ENCODE measurements at regions not wholly inside any gene's neighbourhood (a gene's known extent, or its start where the extent isn't known, plus 50 kb on each side); places are given as distances from the start of the nearest gene placed in this dataset.

- H3K27ac ChIP-seq = no peak overlapping the region
- no peaks in the 10 kb centered on the region for H3K36me3 ChIP-seq
- no peaks in the 10 kb centered on the region for H3K27me3 ChIP-seq
- no peak for TF ChIP-seq POLR2A (IDR thresholded peaks at IDR 0.05)
- TF ChIP-seq POLR2AphosphoS5 (IDR thresholded peaks at IDR 0.05; ENCODE audit: insufficient read depth in 1 of 2, low read depth in 1 of 2) = no peak
- TF ChIP-seq CTCF (IDR thresholded peaks at IDR 0.05) = no peak
- DNase-seq (ENCODE audit: extremely low spot score in 2 of 2) = no peak
- intact Hi-C loops (cut with DNase I) = no loop called here
- H3K4me3 ChIP-seq = no peak overlapping the region
- H3K4me1 ChIP-seq = no peaks in the 10 kb centered on the region
- no peaks in the 10 kb centered on the region for H3K9me3 ChIP-seq
These were observed 264.0 kb upstream of the CAMK1G start for GRCh38 chr1:209319549-209319948.

GRCh38 chr1:209323743-209324142 is 259.8 kb upstream of the CAMK1G start:
- intact Hi-C loops (cut with DNase I) = no loop called here
- Histone ChIP-seq H3K36me3 (no peaks in the 10 kb centered on the region), H3K4me1 (no peaks in the 10 kb centered on the region), H3K27me3 (no peaks in the 10 kb centered on the region), H3K9me3 (no peaks in the 10 kb centered on the region), H3K27ac (no peak overlapping the region), H3K4me3 (no peak overlapping the region)
- DNase-seq (ENCODE audit: extremely low spot score in 2 of 2) = no peak
- TF ChIP-seq POLR2AphosphoS5 (IDR thresholded peaks at IDR 0.05; ENCODE audit: insufficient read depth in 1 of 2, low read depth in 1 of 2) = no peak
- no peak for TF ChIP-seq POLR2A (IDR thresholded peaks at IDR 0.05)
- TF ChIP-seq CTCF (IDR thresholded peaks at IDR 0.05) = no peak

- no peak overlapping the region for H3K27ac ChIP-seq
- intact Hi-C loops (cut with DNase I) = no loop called here
- no peaks in the 10 kb centered on the region for H3K9me3 ChIP-seq
These were observed 258.3 kb upstream of the CAMK1G start for GRCh38 chr1:209324901-209325871.

GRCh38 chr1:209326076-209326475 is 257.4 kb upstream of the CAMK1G start:
- TF ChIP-seq CTCF (IDR thresholded peaks at IDR 0.05) (no peak), POLR2AphosphoS5 (IDR thresholded peaks at IDR 0.05; ENCODE audit: insufficient read depth in 1 of 2, low read depth in 1 of 2) (no peak)
- intact Hi-C loops (cut with DNase I) = no loop called here
- no peak overlapping the region for H3K4me3 ChIP-seq
- H3K27ac ChIP-seq = no peak overlapping the region
- no peaks in the 10 kb centered on the region for H3K36me3 ChIP-seq
- no peaks in the 10 kb centered on the region for H3K27me3 ChIP-seq
- H3K9me3 ChIP-seq = no peaks in the 10 kb centered on the region
- no peak for DNase-seq (ENCODE audit: extremely low spot score in 2 of 2)
- no peaks in the 10 kb centered on the region for H3K4me1 ChIP-seq

More at GRCh38 chr1:209324901-209325871, 258.3 kb upstream of the CAMK1G start:
- H3K36me3 ChIP-seq = no peaks in the 10 kb centered on the region
- no peak for TF ChIP-seq CTCF (IDR thresholded peaks at IDR 0.05)
- no peak for TF ChIP-seq POLR2A (IDR thresholded peaks at IDR 0.05)
- peak in 1 of 2 donors; percentile 40 for TF ChIP-seq POLR2AphosphoS5 (IDR thresholded peaks at IDR 0.05; ENCODE audit: insufficient read depth in 1 of 2, low read depth in 1 of 2)
- no peak for DNase-seq (ENCODE audit: extremely low spot score in 2 of 2)
- no peaks in the 10 kb centered on the region for H3K27me3 ChIP-seq
- H3K4me3 ChIP-seq = no peak overlapping the region
- no peaks in the 10 kb centered on the region for H3K4me1 ChIP-seq

- no peaks in the 10 kb centered on the region for H3K4me1 ChIP-seq
- intact Hi-C loops (cut with DNase I) = no loop called here
- H3K27me3 ChIP-seq = no peaks in the 10 kb centered on the region
- no peaks in the 10 kb centered on the region for H3K9me3 ChIP-seq
- H3K4me3 ChIP-seq = no peak overlapping the region
- H3K27ac ChIP-seq = no peak overlapping the region
- no peaks in the 10 kb centered on the region for H3K36me3 ChIP-seq
- DNase-seq (ENCODE audit: extremely low spot score in 2 of 2) = no peak
- TF ChIP-seq POLR2AphosphoS5 (IDR thresholded peaks at IDR 0.05; ENCODE audit: insufficient read depth in 1 of 2, low read depth in 1 of 2) = no peak
- no peak for TF ChIP-seq CTCF (IDR thresholded peaks at IDR 0.05)
- no peak for TF ChIP-seq POLR2A (IDR thresholded peaks at IDR 0.05)
These were observed 256.7 kb upstream of the CAMK1G start for GRCh38 chr1:209326831-209327230.
